Anterior cingulate cortex (tissue), 58 donors: ENCODE measurements at regions not wholly inside any gene's neighbourhood (a gene's known extent, or its start where the extent isn't known, plus 50 kb on each side); places are given as distances from the start of the nearest gene placed in this dataset.
"Not testable (repeated sequence)": the region's sequence is repeated elsewhere in the genome, so short reads cannot be mapped to it uniquely, and the experiment has no call there.

Experiments
- DNase-seq, 58 donors: peaks; one replicate each; lab custom pipeline; 2025; lab: John Stamatoyannopoulos, UW

- DNase-seq, result no peak
Observed at GRCh38 chr2:184993746-184994145, 395.4 kb downstream of the ZNF804A start.

GRCh38 chr2:185006481-185006880, 408.2 kb downstream of the ZNF804A start:
- DNase-seq, result no peak

GRCh38 chr2:185012643-185013042, 414.3 kb downstream of the ZNF804A start:
- no peak for DNase-seq

GRCh38 chr2:185014076-185014475, 415.7 kb downstream of the ZNF804A start:
- DNase-seq, result no peak

GRCh38 chr2:185025891-185026290, 427.6 kb downstream of the ZNF804A start:
- DNase-seq, result not testable (repeated sequence)

GRCh38 chr2:185035906-185036305, 437.6 kb downstream of the ZNF804A start:
- DNase-seq, result no peak

GRCh38 chr2:185044323-185044874, 446.1 kb downstream of the ZNF804A start:
- no peak for DNase-seq

- DNase-seq, result no peak
Observed at GRCh38 chr2:185050804-185051203, 452.5 kb downstream of the ZNF804A start.

- no peak for DNase-seq
Observed at GRCh38 chr2:185063761-185064160, 465.4 kb downstream of the ZNF804A start.

- no peak for DNase-seq
Observed at GRCh38 chr2:185066128-185066527, 467.8 kb downstream of the ZNF804A start.

GRCh38 chr2:185069107-185069506, 470.8 kb downstream of the ZNF804A start:
- DNase-seq, result no peak

- no peak for DNase-seq
Observed at GRCh38 chr2:185074156-185074555, 475.8 kb downstream of the ZNF804A start.

- DNase-seq, result no peak
Observed at GRCh38 chr2:185082749-185083148, 484.4 kb downstream of the ZNF804A start.

- no peak for DNase-seq
Observed at GRCh38 chr2:185108588-185108987, 510.3 kb downstream of the ZNF804A start.

GRCh38 chr2:185127412-185127811, 529.1 kb downstream of the ZNF804A start:
- DNase-seq, result no peak

- no peak for DNase-seq
Observed at GRCh38 chr2:185128346-185128745, 530.0 kb downstream of the ZNF804A start.

GRCh38 chr2:185128996-185129395, 530.7 kb downstream of the ZNF804A start:
- no peak for DNase-seq

- no peak for DNase-seq
Observed at GRCh38 chr2:185130685-185131084, 532.4 kb downstream of the ZNF804A start.

- DNase-seq, result no peak
Observed at GRCh38 chr2:185132501-185133041, 534.2 kb downstream of the ZNF804A start.

GRCh38 chr2:185137700-185138099, 539.4 kb downstream of the ZNF804A start:
- DNase-seq, result no peak

GRCh38 chr2:185142677-185143076, 544.3 kb downstream of the ZNF804A start:
- DNase-seq, result no peak

GRCh38 chr2:185144159-185144919, 546.0 kb downstream of the ZNF804A start:
- no peak for DNase-seq
